ENCODE measurements at regions not wholly inside any gene's neighbourhood (a gene's known extent, or its start where the extent isn't known, plus 50 kb on each side); places are given as distances from the start of the nearest gene placed in this dataset.

DNA sequence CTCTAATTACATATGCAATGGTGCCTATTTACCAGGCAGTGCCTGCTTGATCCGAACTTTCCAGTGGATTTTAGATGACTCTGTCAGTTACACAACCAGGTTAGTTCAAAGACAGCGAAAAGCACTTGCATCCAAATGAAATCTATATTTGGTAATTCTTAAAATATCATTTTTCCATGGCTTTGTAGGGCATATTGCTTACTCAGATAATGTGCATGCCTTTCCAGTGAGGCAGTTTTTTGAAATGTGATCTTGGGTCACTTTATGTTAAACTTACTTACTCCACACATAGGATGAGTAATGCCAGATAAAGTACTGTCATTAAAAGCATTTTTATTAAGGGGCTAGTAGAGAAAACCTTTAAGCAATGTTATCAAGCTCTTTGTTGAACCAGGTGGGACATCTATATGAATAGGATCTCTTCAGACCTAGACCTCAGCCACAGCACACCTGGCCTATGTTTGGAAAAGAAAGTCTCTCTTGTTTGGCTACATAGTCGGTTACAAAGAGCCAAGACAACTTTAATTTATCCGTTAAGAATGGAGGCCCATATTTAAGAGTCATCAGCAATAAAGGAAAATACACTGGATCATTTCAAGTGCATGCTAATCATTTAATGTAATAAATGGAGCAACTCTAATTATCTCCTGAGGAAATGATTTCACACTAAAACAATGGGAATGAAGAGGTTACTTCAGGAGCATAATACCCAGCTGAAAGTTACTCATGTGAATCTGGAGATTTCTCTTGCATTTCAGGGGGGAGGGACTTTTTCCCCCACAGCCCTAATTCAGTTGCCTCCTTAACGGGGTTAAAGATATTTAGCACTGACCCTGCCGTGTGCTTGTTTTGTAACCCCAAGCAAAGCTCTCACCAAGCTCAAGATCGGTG, 56.3 kb upstream of the TMCO5A start:
- H3K27ac ChIP-seq (ENCODE audit: low read depth, low read length): peak overlapping the region; percentile 11; the same call in 1 of the 2 replicates
- H3K36me3 ChIP-seq (ENCODE audit: insufficient read depth, low read length): no peaks in the 10 kb centered on the region
- H3K4me1 ChIP-seq (ENCODE audit: control insufficient read depth, insufficient read depth, low read length, unreplicated experiment): peaks cover 31% of the 10 kb centered on the region
- H3K27me3 ChIP-seq (ENCODE audit: insufficient read depth, low read length): no peaks in the 10 kb centered on the region
- peak overlapping the region; percentile 0; the same call in 1 of the 2 replicates for H3K4me3 ChIP-seq (ENCODE audit: low read depth, low read length)
- H2AFZ ChIP-seq (ENCODE audit: low read length, unreplicated experiment): no peak overlapping the region
- H3K79me2 ChIP-seq (ENCODE audit: control insufficient read depth, insufficient read depth, low read length, unreplicated experiment): no peaks in the 10 kb centered on the region

DNA sequence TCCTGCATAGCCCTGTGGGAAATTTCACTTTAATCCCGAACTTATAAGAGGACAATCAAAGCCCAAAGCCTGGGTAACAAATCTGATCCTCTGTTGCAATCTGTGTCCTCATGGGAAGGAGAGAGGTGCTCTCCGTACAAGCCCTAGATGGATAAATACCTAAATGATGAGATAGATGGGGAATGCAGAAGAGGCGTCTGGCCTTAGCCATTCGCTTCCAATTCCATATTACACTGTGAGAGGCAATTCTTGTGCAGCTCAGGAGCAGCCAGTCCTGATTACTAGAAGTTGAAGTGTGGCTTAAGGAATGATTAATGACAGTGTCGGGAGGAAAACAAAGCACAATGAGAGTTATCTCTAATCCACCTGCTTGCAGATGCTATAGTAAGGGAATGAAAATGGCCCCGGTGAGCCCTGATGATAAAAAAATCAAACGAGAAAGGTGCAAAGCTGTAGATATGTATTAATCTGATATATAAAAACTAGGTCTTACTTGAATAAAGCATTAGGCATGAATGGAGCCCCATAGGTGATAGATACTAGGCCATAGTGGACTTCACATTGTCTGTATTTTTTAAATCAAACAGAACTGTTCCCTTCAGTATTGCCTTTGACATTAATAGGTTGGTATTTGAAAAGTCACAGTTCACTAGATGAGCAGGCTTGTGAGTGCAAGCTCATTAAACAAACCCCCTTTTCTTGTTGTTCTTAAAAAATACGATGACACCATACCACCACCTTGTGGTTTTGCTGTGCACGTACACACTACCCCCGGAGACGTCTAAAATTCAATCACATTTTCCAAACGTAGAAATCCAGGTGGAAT, 54.2 kb upstream of the TMCO5A start:
- H3K36me3 ChIP-seq (ENCODE audit: insufficient read depth, low read length): no peaks in the 10 kb centered on the region
- H3K4me1 ChIP-seq (ENCODE audit: control insufficient read depth, insufficient read depth, low read length, unreplicated experiment): peaks cover 34% of the 10 kb centered on the region
- H3K4me3 ChIP-seq (ENCODE audit: low read depth, low read length): no peak overlapping the region
- no peaks in the 10 kb centered on the region for H3K79me2 ChIP-seq (ENCODE audit: control insufficient read depth, insufficient read depth, low read length, unreplicated experiment)
- no peak overlapping the region for H3K27ac ChIP-seq (ENCODE audit: low read depth, low read length)
- peak overlapping the region; percentile 15 for H2AFZ ChIP-seq (ENCODE audit: low read length, unreplicated experiment)
- no peaks in the 10 kb centered on the region for H3K27me3 ChIP-seq (ENCODE audit: insufficient read depth, low read length)

DNA sequence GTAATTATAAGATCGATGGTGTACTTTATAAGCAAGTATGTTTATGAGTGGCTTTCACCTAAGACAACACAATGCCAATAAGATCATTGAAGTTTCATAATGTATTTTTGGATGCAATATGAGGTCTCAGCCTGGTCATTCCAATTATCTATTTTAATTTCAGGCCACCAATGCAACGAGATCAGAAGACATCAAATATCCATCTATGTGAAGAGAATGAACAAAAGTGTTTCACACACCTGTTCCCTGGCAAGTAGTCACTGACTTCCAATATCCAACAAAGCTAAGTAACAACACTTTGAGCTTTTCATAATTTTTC, 53.6 kb upstream of the TMCO5A start:
- Histone ChIP-seq H3K79me2 (ENCODE audit: control insufficient read depth, insufficient read depth, low read length, unreplicated experiment) (no peaks in the 10 kb centered on the region), H3K27me3 (ENCODE audit: insufficient read depth, low read length) (no peaks in the 10 kb centered on the region), H2AFZ (ENCODE audit: low read length, unreplicated experiment) (no peak overlapping the region), H3K4me1 (ENCODE audit: control insufficient read depth, insufficient read depth, low read length, unreplicated experiment) (peaks cover 38% of the 10 kb centered on the region), H3K4me3 (ENCODE audit: low read depth, low read length) (no peak overlapping the region), H3K36me3 (ENCODE audit: insufficient read depth, low read length) (no peaks in the 10 kb centered on the region), H3K27ac (ENCODE audit: low read depth, low read length) (no peak overlapping the region)

DNA sequence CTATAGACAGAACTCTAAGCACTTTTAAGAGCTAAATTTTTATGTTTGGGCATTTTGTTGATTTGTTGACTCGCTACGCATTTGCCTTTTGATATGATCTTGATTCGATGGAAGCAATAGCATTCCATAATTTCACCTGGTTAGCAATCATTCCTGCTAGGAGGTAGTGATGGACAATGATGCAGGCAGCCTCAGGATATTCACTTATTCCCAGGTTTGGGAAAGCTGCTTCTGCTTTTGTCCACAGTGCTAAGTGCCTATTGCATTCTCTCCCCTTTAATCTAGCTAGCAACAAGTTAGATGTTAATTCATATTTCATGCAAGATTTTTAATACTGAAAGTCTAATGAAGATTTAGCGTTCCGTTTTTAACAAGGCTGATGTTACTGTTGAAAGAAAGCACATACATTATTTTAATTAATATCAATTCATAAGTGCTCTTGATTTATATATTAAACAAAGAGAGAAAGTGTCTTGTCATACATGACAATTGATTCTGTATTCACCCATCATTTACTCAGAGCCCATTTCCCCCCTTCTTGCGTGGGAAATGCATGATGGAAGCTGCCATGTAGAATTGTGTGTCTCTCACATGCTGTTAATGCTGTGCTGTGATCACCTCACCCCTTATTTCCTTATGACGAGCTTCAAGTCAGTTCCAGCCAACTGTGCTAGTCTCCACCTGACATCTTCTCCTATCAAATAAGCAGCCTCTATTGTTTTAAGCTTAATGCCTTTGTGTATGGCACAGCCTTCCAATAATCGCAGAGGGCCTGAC, 53.0 kb upstream of the TMCO5A start:
- H3K79me2 ChIP-seq (ENCODE audit: control insufficient read depth, insufficient read depth, low read length, unreplicated experiment): no peaks in the 10 kb centered on the region
- no peak overlapping the region for H2AFZ ChIP-seq (ENCODE audit: low read length, unreplicated experiment)
- no peak overlapping the region for H3K4me3 ChIP-seq (ENCODE audit: low read depth, low read length)
- no peaks in the 10 kb centered on the region for H3K36me3 ChIP-seq (ENCODE audit: insufficient read depth, low read length)
- no peak overlapping the region for H3K27ac ChIP-seq (ENCODE audit: low read depth, low read length)
- peaks cover 38% of the 10 kb centered on the region for H3K4me1 ChIP-seq (ENCODE audit: control insufficient read depth, insufficient read depth, low read length, unreplicated experiment)
- H3K27me3 ChIP-seq (ENCODE audit: insufficient read depth, low read length): no peaks in the 10 kb centered on the region

DNA sequence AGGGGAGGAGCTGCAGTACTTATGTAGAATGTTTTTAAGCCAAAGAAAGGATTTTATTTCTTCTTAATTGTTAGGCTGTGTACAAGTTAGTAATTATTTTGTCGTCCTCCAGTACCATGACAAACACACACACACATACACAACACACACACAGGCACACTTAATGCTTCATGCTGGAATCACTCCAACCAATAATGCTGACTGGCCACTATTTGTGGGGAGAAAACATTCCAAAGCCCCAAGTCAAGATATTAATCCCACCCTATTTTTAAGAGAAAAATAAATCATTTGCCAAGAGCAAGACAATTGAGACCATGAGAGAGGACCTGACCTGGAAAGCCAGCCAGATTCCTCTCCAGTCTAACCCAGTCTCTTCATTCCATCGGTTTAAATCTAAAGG, 51.8 kb upstream of the TMCO5A start:
- no peaks in the 10 kb centered on the region for H3K27me3 ChIP-seq (ENCODE audit: insufficient read depth, low read length)
- no peak overlapping the region for H3K27ac ChIP-seq (ENCODE audit: low read depth, low read length)
- no peaks in the 10 kb centered on the region for H3K79me2 ChIP-seq (ENCODE audit: control insufficient read depth, insufficient read depth, low read length, unreplicated experiment)
- no peak overlapping the region for H3K4me3 ChIP-seq (ENCODE audit: low read depth, low read length)
- no peaks in the 10 kb centered on the region for H3K36me3 ChIP-seq (ENCODE audit: insufficient read depth, low read length)
- no peak overlapping the region for H2AFZ ChIP-seq (ENCODE audit: low read length, unreplicated experiment)
- H3K4me1 ChIP-seq (ENCODE audit: control insufficient read depth, insufficient read depth, low read length, unreplicated experiment): peaks cover 29% of the 10 kb centered on the region

All from ACC112 (cell line).